LNCAP (cell line): ENCODE measurements at regions not wholly inside any gene's neighbourhood (a gene's known extent, or its start where the extent isn't known, plus 50 kb on each side); places are given as distances from the start of the nearest gene placed in this dataset.

Experiments
- TF ChIP-seq, protein P1 (sequence below): fragments of 450-650 bp; IDR thresholded peaks from 2 replicates; pipeline ENCODE4 v1.5.1; 2017; ENCODE audit warnings: mild to moderate bottlenecking

DNA sequence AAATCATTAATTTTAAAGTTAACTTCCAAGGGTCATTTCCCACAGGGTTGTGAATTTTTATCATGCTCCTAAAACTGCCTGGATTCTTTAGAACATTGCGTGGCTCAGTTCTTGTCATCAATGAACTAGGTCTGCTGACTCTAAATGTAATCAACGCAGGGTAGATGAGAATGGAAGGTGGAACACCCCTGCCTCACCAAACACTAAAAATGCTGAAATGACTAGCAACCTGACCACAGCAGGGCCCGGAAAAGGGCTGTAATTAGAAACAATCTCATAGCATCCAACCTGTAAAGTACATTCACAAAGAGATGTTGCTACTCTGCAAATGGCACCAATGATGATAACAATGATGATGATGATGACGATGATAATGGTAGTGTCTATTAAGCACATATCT, 356.9 kb downstream of the DEPDC1B start:
- TF ChIP-seq, protein P1, sequence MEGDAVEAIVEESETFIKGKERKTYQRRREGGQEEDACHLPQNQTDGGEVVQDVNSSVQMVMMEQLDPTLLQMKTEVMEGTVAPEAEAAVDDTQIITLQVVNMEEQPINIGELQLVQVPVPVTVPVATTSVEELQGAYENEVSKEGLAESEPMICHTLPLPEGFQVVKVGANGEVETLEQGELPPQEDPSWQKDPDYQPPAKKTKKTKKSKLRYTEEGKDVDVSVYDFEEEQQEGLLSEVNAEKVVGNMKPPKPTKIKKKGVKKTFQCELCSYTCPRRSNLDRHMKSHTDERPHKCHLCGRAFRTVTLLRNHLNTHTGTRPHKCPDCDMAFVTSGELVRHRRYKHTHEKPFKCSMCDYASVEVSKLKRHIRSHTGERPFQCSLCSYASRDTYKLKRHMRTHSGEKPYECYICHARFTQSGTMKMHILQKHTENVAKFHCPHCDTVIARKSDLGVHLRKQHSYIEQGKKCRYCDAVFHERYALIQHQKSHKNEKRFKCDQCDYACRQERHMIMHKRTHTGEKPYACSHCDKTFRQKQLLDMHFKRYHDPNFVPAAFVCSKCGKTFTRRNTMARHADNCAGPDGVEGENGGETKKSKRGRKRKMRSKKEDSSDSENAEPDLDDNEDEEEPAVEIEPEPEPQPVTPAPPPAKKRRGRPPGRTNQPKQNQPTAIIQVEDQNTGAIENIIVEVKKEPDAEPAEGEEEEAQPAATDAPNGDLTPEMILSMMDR = no peak

DNA sequence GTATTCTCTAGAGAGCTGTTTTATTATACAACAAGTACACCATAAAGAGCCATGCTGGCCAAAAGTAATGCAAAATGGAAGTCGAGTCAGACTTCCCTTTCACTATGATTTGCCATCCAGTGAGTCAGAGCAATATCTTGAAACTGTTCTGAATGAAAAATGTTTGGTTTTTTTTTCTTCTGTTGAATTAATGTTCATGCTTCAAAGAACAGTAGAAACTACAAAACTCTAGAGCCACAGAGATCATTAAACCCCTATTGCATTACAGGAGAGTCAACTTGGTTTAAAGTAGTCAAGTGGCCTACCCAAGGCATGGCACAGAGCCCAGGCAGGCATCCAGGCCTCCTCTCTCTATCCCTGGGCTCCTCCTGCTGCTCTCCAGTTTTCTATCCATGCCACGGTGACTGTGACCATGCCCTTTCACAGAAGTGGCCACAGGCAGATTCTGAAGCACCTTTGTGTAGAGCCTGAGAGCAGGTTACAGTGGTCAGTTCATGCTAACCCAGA, 358.9 kb downstream of the DEPDC1B start:
- TF ChIP-seq, protein P1 = no peak

DNA sequence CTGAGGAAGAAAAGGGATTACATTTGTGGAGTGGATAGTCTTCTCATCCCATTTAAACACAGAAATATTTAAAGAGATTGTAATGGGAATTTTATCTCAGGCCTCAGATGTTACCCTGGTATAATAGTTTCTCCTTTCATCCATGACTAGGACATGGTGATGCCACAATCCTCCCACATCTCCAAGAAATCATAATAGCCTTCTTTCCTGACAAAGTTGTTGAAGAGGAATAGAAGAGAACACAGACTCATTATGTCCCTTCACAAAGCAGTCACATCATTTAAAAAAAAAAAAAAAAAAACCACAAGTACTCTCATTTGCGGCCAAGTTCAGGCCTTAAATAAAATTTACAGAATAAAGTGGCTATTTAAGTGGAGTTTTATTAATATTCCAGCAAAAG, 359.6 kb downstream of the DEPDC1B start:
- TF ChIP-seq, protein P1 = no peak

DNA sequence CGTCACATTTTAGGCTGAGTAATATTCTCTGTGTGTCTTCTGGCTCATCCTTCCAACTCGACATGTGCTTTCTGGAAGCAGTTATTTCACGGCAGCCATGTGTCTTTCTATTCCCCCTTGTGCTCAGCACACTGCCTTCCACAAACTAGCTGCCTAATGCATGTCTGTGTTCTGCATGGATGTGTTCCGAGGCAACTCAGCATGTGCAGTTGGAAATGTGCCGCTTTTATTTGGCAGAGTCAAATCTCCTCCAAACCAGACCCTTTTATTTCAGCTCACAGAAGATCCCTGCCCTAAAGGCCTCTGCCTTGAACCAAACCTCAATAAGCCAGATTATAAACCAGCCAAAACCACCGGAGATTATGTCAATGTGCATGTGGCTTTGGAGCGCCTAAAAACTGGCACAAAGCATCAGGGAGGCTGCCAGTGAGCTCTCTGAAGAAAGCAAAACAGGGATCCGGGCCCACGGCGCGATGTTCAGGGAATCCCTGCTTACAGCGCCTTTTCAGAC, 360.2 kb downstream of the DEPDC1B start:
- TF ChIP-seq, protein P1 = no peak

DNA sequence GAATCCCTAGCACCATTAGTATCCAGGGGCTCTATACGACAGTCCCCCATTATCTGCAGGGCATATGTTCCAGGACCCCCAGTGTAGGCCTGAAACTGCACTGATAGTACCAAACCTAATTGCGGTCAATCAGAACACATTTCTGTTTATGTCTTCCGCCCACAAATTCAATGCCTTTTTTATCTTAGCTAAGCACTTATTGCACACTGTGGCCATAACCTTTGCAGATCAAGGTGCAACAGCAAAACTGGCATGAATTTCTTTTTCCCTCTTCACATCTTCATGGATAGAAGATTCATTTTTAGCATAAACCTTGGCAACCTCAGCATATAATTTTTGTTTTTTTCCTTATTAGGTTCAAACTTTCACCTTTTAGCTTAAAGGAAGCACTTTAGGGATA, 361.1 kb downstream of the DEPDC1B start:
- TF ChIP-seq, protein P1 = no peak

DNA sequence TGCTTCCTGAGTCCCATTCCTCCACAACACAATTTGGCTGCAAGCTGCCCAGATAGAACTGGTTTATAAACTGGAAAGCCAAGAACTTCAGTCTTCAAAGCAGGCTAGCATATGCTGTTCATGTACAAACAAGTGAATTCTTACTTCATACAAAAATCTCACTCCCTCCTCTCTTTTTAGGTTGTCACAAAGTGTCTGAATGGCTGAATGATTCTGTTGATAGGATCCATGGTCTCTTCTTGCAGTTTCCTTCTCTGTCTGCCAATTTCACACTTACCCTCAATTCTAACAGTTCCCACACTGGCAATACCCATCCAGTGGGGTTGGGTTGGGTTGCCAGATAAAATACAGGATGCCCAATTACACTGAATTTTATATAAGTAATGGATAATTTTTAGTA, 363.5 kb downstream of the DEPDC1B start:
- TF ChIP-seq, protein P1 = no peak

DNA sequence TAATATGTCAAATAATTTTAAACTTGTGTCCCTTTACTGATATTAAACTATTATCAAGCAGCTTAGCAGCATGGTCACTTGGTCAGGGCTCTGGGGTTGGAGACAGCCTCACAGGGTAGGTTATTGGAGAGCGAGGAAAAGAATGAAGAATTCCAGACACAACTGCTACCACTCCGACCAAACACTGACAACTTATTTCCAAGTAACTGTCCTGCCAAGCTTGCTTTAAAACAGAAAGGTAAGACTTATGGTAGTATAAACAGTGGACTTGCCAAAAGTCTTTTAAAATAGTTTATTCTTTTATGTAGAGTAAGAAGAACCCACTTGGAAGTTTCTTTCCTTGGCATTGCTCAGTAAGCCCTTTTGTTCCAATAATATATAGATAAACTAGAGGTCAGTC, 364.1 kb downstream of the DEPDC1B start:
- TF ChIP-seq, protein P1 = no peak

DNA sequence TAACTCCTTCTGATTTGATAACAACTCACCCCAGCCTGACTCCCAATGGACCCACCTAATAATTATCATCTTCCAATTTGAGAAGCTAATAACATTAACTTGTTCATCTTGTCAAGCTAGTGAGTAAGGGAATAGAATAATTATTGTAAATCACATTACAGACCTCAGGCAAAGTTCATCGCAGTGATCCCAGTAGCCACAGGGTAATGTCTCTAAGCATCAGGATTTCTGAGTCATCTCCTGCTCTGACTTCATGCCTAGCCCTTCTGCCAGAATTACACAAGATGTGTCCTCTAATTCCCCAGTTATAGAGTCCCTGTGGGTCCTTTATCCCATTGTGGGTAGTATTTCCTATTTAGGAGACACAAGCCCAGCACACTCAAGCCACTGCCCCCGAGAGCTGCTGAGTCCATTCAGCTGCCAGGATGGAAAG, 365.7 kb downstream of the DEPDC1B start:
- TF ChIP-seq, protein P1 = no peak
